ENCODE measurements at regions not wholly inside any gene's neighbourhood (a gene's known extent, or its start where the extent isn't known, plus 50 kb on each side); places are given as distances from the start of the nearest gene placed in this dataset.

GRCh38 chr16:86037999-86038925, 139.3 kb downstream of the IRF8 start:
- Histone ChIP-seq H3K27me3 (replicated peaks; ENCODE audit: control insufficient read depth, insufficient read depth, low read length) (no peaks in the 10 kb centered on the region; the same call in none of the 2 replicates), H3K4me3 (replicated peaks; ENCODE audit: low read depth, low read length) (no peak overlapping the region), H3K36me3 (ENCODE audit: control insufficient read depth, insufficient read depth, low read length) (no peaks in the 10 kb centered on the region)
- no peak for TF ChIP-seq CTCF (IDR thresholded peaks at IDR 0.05; ENCODE audit: insufficient read depth, low read length, poor library complexity, severe bottlenecking)
- DNase-seq (ENCODE audit: extremely low read depth, insufficient read length), result no peak

GRCh38 chr16:86038926-86039310, 140.0 kb downstream of the IRF8 start:
- no peak for DNase-seq (ENCODE audit: extremely low read depth, insufficient read length)
- TF ChIP-seq CTCF (IDR thresholded peaks at IDR 0.05; ENCODE audit: insufficient read depth, low read length, poor library complexity, severe bottlenecking), result no peak
- H3K4me3 ChIP-seq (replicated peaks; ENCODE audit: low read depth, low read length), result no peak overlapping the region
- H3K36me3 ChIP-seq (ENCODE audit: control insufficient read depth, insufficient read depth, low read length), result no peaks in the 10 kb centered on the region
- H3K27me3 ChIP-seq (replicated peaks; ENCODE audit: control insufficient read depth, insufficient read depth, low read length), result no peaks in the 10 kb centered on the region; the same call in none of the 2 replicates

- Histone ChIP-seq H3K4me3 (replicated peaks; ENCODE audit: low read depth, low read length) (no peak overlapping the region), H3K27me3 (replicated peaks; ENCODE audit: control insufficient read depth, insufficient read depth, low read length) (no peaks in the 10 kb centered on the region; the same call in none of the 2 replicates), H3K36me3 (ENCODE audit: control insufficient read depth, insufficient read depth, low read length) (no peaks in the 10 kb centered on the region)
- no peak for TF ChIP-seq CTCF (IDR thresholded peaks at IDR 0.05; ENCODE audit: insufficient read depth, low read length, poor library complexity, severe bottlenecking)
- DNase-seq (ENCODE audit: extremely low read depth, insufficient read length), result no peak
These were observed 140.6 kb downstream of the IRF8 start for GRCh38 chr16:86039606-86040005.

- Histone ChIP-seq H3K4me3 (replicated peaks; ENCODE audit: low read depth, low read length) (no peak overlapping the region), H3K27me3 (replicated peaks; ENCODE audit: control insufficient read depth, insufficient read depth, low read length) (no peaks in the 10 kb centered on the region; the same call in none of the 2 replicates), H3K36me3 (ENCODE audit: control insufficient read depth, insufficient read depth, low read length) (no peaks in the 10 kb centered on the region)
- TF ChIP-seq CTCF (IDR thresholded peaks at IDR 0.05; ENCODE audit: insufficient read depth, low read length, poor library complexity, severe bottlenecking), result no peak
- DNase-seq (ENCODE audit: extremely low read depth, insufficient read length), result no peak
These were observed 141.5 kb downstream of the IRF8 start for GRCh38 chr16:86040496-86040895.

- TF ChIP-seq CTCF (IDR thresholded peaks at IDR 0.05; ENCODE audit: insufficient read depth, low read length, poor library complexity, severe bottlenecking), result no peak
- Histone ChIP-seq H3K27me3 (replicated peaks; ENCODE audit: control insufficient read depth, insufficient read depth, low read length) (no peaks in the 10 kb centered on the region; the same call in none of the 2 replicates), H3K36me3 (ENCODE audit: control insufficient read depth, insufficient read depth, low read length) (no peaks in the 10 kb centered on the region), H3K4me3 (replicated peaks; ENCODE audit: low read depth, low read length) (no peak overlapping the region)
- DNase-seq (ENCODE audit: extremely low read depth, insufficient read length), result no peak
These were observed 142.3 kb downstream of the IRF8 start for GRCh38 chr16:86041215-86041614.

Data from GM06990 (cell line).